Adrenal gland (tissue), 5 donors: ENCODE measurements at regions not wholly inside any gene's neighbourhood (a gene's known extent, or its start where the extent isn't known, plus 50 kb on each side); places are given as distances from the start of the nearest gene placed in this dataset.

Source experiments
- CTCF ChIP-seq, 6 experiments: fragments of 450-650 bp in 4 of 6; fragments of 200-600 bp in 2 of 6; sonication (generic) in 1 of 6; IDR thresholded peaks; 1 replicate in 5 of 6; 2 replicates in 1 of 6; pipeline versions ENCODE4 v1.5.1 to v1.8.0; 2016 to 2021; ENCODE audit warnings: antibody characterized with exemption in 6 of 6, mild to moderate bottlenecking in 2 of 6, moderate library complexity in 1 of 6
- POLR2A ChIP-seq, 2 donors: fragments of 450-650 bp; IDR thresholded peaks; one replicate each; pipeline ENCODE4 v1.6.1; 2017; ENCODE audit warnings: antibody characterized with exemption in 2 of 2, mild to moderate bottlenecking in 2 of 2, moderate library complexity in 1 of 2
- donor health status: DM: no; HTN: no; CAD: no.

GRCh38 chr3:124374583-124374982, 355.7 kb upstream of the UMPS start:
- TF ChIP-seq CTCF (IDR thresholded peaks at IDR 0.05) (no peak), POLR2A (IDR thresholded peaks at IDR 0.05) (no peak)
